HG02840 (cell line): ENCODE measurements at regions not wholly inside any gene's neighbourhood (a gene's known extent, or its start where the extent isn't known, plus 50 kb on each side); places are given as distances from the start of the nearest gene placed in this dataset.
A peak's percentile ranks its signal among the peaks of the same experiment; 100 is the strongest.

ENCODE experiments used
- ATAC-seq: cut with Tn5 transposase; IDR thresholded peaks from one replicate; pipeline ENCODE4 v1.9.1; 2021; ENCODE audit warnings: mild to moderate bottlenecking, moderate library complexity, moderate number of reproducible peaks; ENCODE audit not compliant: unreplicated experiment, low FRiP score

DNA sequence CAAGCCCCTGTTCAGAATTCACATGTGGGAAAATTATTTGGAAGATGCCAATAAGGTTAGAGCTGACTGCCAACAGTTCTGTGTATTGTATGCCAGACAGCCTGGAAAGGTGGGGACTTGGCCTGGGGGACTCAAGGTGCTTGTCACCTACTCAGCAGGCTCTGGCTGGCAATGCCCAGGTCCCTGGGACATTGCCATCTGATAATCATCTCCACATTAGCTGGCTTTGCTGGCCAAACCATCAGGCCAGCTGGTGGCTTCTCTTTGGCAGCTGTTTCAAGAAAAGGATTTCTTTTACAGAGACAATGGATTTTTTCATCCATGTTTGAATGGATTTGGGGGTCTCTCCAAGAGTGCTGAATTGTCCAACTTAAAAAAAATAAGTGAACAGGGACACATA, 165.2 kb downstream of the BRMS1L start:
- no peak for ATAC-seq

DNA sequence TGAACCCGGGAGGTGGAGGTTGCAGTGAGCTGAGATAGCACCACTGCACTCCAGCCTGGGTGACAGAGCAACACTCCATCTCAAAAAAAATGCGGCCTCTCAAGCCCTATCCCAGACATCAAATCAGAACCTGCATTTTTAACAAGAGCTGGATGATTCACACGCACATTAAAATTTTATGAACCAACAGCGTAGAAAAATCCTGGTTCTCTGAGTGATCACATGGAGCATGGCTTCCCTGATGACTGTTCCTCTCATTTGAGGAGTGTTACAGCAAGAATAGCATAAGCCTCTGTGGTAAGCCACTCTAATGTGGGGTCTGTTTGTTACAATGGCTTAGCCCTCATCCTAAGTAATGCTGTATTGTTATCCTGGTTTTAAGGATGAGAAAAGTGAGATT, 163.6 kb downstream of the BRMS1L start:
- no peak for ATAC-seq

DNA sequence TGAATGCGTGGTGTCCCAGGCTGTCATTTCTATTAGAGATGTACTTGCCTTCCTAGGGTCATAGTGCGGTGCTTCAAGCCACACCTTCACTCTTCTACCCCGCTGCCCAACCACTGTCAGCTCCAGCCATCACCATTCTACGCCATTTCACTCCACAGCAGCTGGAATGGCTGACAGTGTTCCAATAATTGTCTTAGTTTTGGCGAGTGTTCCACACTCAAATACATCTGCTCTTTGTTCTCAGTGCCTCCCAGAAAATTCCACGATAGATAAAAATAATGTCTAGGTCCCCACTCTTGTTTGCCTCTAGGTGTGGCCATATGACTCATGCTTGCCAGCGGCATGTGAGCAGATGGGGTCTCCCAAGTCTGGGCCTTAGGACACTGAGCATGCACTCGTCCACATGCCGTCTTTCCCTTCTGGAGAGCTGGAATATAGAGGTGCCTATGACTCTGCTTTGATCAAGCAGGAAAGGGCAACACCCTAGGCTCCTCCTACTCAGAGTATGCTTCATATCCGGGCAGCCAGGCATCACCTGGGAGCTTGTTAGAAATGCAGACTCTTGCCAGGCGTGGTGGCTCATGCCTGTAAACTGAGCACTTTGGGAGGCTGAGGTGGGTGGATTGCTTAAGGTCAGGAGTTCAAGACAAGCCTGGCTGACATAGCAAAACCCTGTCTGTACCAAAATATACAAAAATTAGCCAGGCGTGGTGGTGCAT, 163.0 kb downstream of the BRMS1L start:
- ATAC-seq: no peak

DNA sequence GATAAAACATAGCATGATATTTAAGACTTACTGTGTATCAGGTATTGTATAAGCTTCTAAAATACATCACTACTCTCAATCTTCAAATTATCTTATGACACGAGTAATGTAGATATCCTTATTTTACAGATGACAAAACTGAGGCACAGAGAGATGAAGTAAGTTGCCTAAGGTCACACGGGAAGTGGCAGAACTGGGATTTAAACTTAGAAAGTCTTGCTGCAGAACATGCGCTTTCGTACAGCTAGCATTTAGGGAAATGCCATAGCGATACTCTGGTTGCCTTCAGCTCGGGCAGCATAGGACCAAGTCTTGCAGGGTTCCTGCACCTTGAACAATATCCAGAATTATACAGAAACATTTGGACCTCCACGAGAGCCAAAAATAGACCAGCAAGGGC, 162.4 kb downstream of the BRMS1L start:
- ATAC-seq: no peak

GRCh38 chr14:35987731-35988130, 161.6 kb downstream of the BRMS1L start:
- no peak for ATAC-seq

DNA sequence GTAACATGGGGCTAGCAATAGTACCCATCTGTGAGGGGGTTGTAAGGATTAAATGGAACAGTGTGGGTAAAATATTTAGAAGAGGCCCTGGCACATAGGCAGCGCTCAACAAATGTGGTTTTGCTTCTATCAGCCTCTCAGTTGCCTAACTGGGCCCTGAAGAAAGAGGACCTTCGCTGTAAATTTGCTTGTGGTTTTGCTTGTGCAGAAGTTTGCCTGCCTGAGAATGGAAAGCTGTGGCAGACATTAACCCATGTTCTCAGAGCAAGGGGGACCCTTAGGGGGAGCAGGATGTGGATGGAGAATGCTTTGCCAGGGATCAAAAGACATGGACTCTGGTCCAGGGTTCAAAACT, 160.1 kb downstream of the BRMS1L start:
- ATAC-seq: peak; percentile 55

GRCh38 chr14:35985474-35986218, 159.5 kb downstream of the BRMS1L start:
- peak; percentile 64 for ATAC-seq

DNA sequence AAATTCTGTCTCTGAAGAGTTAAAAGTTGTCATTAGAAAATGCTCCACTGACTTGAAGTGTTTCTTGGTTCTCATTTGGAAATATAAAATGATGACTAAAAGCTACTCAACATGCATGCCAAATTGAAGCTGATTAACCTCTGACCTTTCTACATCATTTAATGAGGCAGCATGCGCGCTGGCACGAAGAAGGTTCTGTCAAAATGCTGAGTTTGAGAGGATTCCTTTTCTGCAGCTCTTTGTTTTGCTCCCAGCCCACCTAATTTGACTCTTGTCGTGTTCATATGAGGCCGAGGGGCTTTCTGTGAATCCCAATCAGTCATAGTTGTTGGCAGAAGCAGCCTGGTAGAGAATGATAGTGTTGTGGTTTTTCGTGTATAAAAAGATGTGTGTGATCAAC, 153.4 kb downstream of the BRMS1L start:
- ATAC-seq: no peak

DNA sequence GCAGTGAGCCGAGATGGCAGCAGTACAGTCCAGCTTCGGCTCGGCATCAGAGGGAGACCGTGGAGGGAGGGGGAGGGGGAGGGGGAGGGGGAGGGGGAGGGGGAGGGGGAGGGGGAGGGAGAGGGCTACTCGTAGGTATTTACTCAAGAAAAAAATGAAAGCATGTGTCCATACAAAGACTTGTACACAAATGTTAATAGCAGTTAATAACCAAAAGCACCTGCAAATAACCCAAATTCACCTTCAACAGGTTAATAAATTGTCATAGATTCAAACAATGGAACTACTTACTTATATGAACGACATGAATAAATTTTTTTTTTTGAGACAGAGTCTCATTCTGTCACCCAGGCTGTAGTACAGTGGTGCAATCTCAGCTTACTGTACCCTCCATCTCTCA, 152.4 kb downstream of the BRMS1L start:
- no peak for ATAC-seq

DNA sequence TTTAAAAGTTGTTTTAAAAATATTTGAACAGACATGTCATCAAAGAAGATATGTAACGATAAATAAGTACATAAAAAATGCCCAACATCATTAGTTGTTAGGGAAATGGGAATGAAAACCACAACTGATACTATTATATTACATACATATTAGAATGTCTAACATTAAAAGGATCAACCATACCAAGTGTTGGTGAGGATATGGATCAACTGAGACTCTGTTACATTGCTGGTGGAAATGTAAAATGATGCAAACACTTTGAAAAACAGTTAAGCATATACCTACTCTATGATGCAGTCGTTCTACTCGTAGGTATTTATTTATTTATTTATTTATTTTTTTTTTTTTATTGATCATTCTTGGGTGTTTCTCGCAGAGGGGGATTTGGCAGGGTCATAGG, 149.7 kb downstream of the BRMS1L start:
- no peak for ATAC-seq

- no peak for ATAC-seq
Observed at GRCh38 chr14:35973770-35974169, 147.6 kb downstream of the BRMS1L start.

- ATAC-seq: no peak
Observed at GRCh38 chr14:35971965-35972630, 146.0 kb downstream of the BRMS1L start.

DNA sequence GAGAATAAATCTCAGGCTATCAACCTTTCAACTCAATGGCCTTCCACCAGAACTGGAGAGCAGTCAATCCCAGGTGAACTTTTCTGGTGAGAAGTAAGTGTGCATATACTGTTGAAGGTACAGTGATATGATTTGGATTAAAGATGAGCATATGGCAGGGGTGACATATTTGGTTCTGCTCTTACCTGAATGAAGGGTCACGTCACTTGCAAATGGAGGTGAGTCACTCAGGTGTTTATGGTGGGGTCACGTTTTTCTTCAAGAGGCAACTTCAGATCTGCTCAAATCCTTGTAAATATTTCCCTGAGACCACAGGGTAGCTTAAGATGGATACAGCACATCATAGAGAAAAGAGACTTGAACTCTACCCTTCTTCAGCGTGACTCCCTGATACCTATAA, 143.2 kb downstream of the BRMS1L start:
- ATAC-seq: no peak

GRCh38 chr14:35965400-35965799, 139.3 kb downstream of the BRMS1L start:
- ATAC-seq: no peak

DNA sequence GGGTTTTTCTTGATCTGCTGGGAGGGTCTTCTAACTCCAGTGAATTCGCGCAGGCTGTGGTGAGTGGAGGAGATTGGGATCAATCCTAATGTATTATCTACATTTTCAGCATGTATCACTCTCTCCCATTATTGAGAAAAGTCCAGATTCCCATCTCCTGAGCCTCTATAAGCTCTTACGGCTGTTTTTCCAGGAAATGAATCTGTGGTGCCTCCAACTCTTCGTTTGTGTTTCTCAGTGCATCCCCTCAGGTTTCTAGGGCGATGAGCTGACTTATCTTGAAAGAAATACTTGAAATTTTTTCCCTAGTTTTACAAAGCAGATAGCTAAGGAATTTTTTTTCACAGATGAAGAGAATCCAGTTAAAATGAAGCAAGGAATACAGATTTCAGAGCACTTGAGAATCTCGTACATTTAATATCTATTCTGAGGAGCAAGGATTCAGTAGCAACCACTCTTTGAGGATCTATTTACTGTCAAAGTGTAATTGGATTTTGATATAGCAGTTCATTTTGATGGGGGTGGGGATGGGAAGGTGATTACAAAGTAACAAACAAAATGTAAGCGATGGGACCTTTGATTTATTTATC, 138.7 kb downstream of the BRMS1L start:
- no peak for ATAC-seq

DNA sequence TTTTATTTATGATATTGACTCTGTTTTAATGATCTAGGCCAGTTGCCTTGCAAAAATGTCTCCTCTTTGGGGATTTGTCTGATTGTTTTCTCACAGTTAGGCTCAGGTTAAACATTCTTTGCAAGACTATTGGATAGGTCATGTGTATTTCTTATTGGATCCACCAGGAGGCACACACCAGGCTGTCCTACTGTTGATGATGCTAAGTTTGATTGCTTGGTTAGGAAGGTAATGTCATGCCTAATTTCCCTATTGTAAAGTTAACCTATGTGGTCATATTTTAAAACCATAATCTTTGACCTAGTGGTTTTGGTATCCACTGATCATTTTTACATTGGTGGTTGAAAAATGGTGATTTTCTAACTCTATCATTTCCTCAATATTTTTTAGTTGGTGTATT, 137.1 kb downstream of the BRMS1L start:
- no peak for ATAC-seq

DNA sequence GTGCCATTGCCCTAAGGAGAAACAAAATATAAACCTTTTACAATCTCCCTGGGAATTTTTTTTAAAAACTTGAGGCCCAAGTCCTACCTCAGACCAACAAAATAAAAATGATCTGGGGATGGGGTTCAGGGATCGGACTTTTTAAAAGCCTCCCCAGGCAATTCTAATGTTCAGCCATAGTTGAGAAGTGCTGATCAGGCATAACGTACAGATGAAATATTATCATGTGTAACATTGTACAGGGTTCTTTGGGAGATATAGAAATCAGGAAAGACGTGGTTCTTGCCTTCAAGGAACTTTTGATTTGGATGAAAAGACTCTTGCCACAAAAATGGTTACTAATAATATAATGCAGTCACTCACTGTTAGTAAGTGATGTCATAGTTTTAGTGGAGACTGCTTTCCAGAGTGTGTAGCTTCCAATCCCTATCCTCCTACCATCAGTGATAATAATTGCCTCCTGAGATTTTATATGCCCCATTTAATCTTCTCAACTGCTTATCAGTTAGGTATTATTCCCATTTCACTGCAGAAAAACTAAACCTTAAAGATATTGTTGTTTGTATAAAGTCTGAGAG, 135.6 kb downstream of the BRMS1L start:
- ATAC-seq: no peak

- ATAC-seq: no peak
Observed at GRCh38 chr14:35959835-35960234, 133.7 kb downstream of the BRMS1L start.

GRCh38 chr14:35958499-35958898, 132.4 kb downstream of the BRMS1L start:
- ATAC-seq: no peak

- ATAC-seq: no peak
Observed at GRCh38 chr14:35956376-35957085, 130.4 kb downstream of the BRMS1L start.
